HG03469 (cell line): ENCODE measurements at regions not wholly inside any gene's neighbourhood (a gene's known extent, or its start where the extent isn't known, plus 50 kb on each side); places are given as distances from the start of the nearest gene placed in this dataset.

Source experiments
- ATAC-seq: cut with Tn5 transposase; IDR thresholded peaks from one replicate; pipeline ENCODE4 v1.9.1; 2021; ENCODE audit warnings: mild to moderate bottlenecking, moderate library complexity, moderate number of reproducible peaks; ENCODE audit not compliant: unreplicated experiment

GRCh38 chr2:18842836-18843235 lies 253.5 kb upstream of the NT5C1B start:
- ATAC-seq, result no peak

DNA sequence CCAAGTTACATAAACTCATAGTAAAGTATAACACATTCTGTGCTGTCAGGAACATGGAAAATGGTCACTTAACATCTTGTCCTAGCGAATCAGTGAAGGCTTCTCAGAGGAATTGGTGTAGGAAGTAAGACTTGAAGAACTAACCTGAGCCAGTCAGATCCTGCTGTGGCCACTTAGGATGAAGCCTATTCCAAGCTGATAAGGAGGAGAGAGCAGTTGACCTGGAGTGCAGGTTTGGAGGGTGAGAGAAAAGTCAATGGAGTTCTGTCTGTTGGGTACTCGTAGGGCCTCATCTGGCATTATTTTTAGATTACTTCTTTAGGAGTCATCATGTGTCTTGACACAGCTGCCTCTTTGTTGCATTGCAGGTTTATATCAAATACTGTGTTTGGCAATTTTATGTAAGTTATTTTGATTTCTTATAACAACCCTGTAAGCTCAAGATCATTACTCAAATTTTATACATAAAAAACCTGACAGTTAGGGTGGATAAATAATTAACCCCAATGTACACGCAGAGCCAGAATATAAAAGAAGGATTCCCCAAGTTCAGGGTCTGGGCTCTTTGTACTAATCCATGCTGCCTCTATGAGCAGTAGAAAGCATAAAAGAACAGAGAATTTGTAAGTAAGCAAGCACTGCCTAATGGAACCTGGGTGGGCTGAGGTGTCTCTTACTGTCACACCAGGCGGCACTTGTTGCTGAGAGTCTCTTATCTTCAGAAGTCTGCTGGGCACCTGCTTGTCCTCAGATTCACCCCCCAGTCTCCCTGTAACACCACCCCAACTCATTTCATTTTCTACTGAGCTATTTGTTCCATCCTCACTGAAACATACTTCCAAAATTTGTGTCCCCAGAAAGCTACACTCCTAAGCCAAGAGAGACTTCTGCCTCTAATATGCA lies 252.1 kb upstream of the NT5C1B start:
- no peak for ATAC-seq

DNA sequence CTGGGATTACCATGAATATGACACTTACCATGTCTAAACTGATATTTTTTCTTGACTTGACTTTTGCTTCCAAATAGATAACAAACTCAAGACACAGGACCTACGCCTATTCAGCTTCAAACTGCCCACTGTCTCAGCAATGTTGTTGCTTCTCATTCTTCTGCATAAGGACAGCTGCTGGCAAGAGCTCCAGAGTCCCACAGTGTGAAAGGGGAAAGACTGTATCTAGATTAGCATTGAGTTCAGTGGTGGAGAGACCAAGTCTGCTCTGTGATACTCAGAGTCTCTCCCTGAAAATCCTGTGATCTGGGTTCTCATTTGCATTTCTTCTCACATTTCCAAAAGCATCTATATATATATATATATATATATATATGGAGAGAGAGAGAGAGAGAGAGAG lies 247.9 kb upstream of the NT5C1B start:
- no peak for ATAC-seq

- no peak for ATAC-seq
These were observed 247.1 kb upstream of the NT5C1B start for GRCh38 chr2:18836436-18836835.

GRCh38 chr2:18835787-18836186 lies 246.4 kb upstream of the NT5C1B start:
- ATAC-seq, result no peak

DNA sequence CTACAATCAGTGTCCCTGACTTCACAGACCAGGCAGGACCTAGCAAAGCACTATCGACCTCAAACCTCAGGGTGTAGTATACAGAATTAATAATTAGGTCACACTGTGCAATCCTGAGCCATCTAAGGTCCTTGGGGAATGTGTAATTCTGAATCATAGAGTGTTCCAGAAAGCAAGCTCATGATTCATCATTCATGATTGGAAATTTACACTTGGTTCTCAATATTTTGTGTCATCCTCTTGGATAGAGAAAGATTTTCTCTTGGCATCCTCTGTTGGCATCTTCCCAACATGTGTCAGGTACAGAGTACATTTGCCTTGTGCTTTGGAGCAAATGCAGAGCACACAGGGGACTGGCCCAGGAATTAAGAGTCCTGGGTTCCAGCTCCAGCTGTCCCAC lies 245.0 kb upstream of the NT5C1B start:
- no peak for ATAC-seq

- ATAC-seq, result no peak
These were observed 244.6 kb upstream of the NT5C1B start for GRCh38 chr2:18833941-18834340.

DNA sequence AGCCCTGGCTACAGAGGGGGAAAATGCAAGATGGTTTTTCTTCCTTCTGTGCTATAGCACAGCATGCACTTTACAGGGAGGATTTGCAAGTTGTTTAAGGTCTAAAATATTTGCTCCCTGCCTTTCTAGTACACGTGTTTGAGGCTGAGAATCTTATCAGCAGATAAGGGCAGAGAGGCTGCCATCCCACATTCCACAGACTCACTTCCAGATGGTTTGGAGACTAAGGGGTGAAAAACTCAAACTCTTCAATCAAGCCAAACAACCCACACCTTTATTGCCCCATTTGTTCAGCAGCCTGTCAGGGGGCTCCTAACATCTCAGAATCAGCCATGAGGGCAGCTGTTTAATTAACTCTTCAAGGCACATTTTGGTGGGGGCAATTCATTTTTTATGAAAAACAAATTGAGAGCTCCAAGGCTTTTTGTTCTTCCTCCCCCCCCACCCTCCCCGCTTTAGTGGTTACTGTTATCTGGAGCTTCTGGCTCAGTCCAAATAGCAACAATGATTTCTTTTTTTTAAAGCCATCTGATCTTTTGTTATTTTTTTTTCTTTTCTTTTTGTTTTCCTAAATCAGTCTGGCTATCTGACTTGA lies 242.6 kb upstream of the NT5C1B start:
- no peak for ATAC-seq

DNA sequence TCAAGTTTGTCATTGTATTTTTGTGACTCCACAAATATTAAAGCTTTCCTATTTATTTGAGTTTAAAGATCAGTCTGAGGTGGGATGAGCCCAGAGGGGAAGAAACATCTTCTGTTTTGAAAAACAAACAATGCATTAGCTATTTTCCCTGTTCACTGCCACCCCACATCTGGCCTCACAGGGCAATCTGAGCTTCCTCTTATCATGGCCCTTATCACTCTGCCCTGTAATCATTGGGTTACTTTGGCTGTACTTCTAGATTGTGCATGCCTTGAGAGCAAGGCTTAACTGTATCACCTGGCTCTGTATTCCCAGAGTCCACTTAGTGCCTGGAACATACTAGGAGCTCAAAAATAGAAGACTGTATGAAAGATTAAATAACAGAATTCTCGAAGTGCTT lies 241.6 kb upstream of the NT5C1B start:
- no peak for ATAC-seq

DNA sequence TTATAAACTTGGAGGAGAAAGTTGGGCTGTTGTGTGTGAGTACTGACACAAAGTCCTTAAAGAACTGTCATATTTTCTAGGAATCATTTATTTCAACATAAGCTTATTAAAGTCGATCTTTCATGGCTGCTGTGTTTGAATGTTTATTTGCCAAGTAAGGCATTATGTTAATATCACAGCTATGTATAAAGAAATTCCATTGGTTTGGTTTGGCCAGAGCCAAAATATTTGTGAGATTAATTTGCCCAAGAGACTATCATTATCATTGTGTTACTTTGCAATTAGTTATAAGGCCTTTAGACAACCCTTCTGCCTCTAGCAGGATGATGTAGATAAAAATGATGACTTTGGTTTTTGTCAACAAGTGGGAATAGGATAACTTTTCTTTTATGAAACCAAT lies 240.6 kb upstream of the NT5C1B start:
- ATAC-seq, result no peak

GRCh38 chr2:18829251-18829902 lies 240.0 kb upstream of the NT5C1B start:
- no peak for ATAC-seq

- ATAC-seq, result no peak
These were observed 238.9 kb upstream of the NT5C1B start for GRCh38 chr2:18828296-18828695.

GRCh38 chr2:18825838-18826237 lies 236.5 kb upstream of the NT5C1B start:
- ATAC-seq, result no peak

- no peak for ATAC-seq
These were observed 235.5 kb upstream of the NT5C1B start for GRCh38 chr2:18824915-18825314.

DNA sequence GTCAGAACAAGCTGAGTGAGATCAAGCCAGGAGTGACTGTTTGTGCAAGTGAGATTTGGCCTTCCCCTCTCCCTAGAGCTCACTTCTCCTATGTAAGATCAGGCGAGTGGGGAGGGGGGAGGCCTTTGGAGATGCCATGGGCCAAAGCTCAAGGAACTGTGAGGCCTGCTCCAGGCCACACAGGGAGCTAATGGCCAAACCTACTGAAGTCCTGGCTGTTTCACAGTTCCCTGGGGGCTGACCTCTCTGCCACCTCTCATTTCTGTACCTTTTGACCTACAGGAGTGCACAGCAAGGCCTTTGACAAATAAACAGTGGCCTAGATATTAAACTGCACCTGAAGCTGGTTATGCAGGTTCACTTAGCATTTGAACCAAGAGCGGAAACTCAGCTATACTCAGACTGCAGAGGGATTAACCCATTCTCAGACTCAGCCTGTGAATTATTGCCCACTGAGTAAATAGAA lies 235.0 kb upstream of the NT5C1B start:
- ATAC-seq, result no peak

GRCh38 chr2:18821431-18821830 lies 232.1 kb upstream of the NT5C1B start:
- ATAC-seq, result no peak

- ATAC-seq, result no peak
These were observed 231.6 kb upstream of the NT5C1B start for GRCh38 chr2:18820966-18821365.

DNA sequence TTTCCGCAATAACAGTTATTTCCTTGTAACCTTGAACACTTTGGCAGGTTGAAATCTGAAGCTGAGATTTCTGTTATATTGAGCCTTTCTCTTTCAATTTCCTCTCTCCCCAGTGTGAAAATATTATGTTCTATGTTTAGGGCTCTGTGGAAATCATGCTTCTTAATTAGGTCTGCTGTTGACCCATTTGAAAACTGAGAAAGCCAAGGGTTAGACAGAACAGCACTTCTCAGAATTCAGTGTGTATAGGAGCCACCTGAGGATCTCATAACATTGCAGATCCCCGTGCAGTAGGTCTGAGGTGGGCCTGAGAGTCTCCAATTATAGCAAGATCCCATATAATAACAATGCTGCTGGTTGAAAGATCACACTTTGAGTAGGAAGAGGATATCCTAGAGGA lies 230.2 kb upstream of the NT5C1B start:
- no peak for ATAC-seq

DNA sequence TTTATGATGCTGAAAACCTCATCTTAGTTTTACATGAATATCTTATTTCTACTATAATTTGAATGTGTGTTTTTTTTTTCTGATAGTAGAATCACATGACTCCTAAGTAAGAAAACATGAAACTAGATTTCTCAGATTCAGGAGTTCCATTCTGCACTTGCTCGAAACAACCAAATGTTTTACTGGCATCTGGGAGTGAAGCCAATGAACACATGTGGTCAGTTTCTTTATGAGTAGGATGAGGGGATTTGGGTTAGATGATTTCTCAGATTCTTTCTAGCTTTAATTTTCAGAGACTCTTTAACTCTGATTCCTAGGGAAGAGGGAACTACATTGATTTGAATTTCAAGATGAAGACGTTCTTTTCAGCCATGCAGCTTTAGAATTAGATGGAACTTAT lies 225.0 kb upstream of the NT5C1B start:
- no peak for ATAC-seq

GRCh38 chr2:18804536-18804935 lies 215.2 kb upstream of the NT5C1B start:
- ATAC-seq, result no peak

- no peak for ATAC-seq
These were observed 214.0 kb upstream of the NT5C1B start for GRCh38 chr2:18803141-18803939.
